ENCODE measurements at regions not wholly inside any gene's neighbourhood (a gene's known extent, or its start where the extent isn't known, plus 50 kb on each side); places are given as distances from the start of the nearest gene placed in this dataset.

- WGBS, 2 donors, result 90 to 94% methylated on average over 1 of the region's 1 CpG
- TF ChIP-seq POLR2A (IDR thresholded peaks at IDR 0.05) (no peak), CTCF (IDR thresholded peaks at IDR 0.05) (no peak)
- no peaks in the 10 kb centered on the region for H3K36me3 ChIP-seq
- H3K4me1 ChIP-seq, result no peaks in the 10 kb centered on the region
- H3K9me3 ChIP-seq, result no peaks in the 10 kb centered on the region
- H3K27me3 ChIP-seq, result no peaks in the 10 kb centered on the region
- DNase-seq, result no peak
- no peak overlapping the region for H3K4me3 ChIP-seq (replicated peaks in 1 of 3)
- no peak overlapping the region for H3K27ac ChIP-seq
- intact Hi-C loops (cut with DNase I), result no loop called here
Measured at GRCh38 chr13:105991131-105991530, 544.3 kb downstream of the EFNB2 start.

GRCh38 chr13:105990256-105990958, 545.1 kb downstream of the EFNB2 start:
- Histone ChIP-seq H3K9me3 (no peaks in the 10 kb centered on the region), H3K27me3 (no peaks in the 10 kb centered on the region), H3K27ac (no peak overlapping the region), H3K36me3 (no peaks in the 10 kb centered on the region), H3K4me3 (replicated peaks in 1 of 3) (no peak overlapping the region), H3K4me1 (no peaks in the 10 kb centered on the region)
- no peak for DNase-seq
- intact Hi-C loops (cut with DNase I), result no loop called here
- no peak for TF ChIP-seq CTCF (IDR thresholded peaks at IDR 0.05)
- no peak for TF ChIP-seq POLR2A (IDR thresholded peaks at IDR 0.05)
- 82 to 84% methylated on average over 4 of the region's 4 CpGs for WGBS, 2 donors

- H3K4me1 ChIP-seq, result no peaks in the 10 kb centered on the region
- no peaks in the 10 kb centered on the region for H3K9me3 ChIP-seq
- no peaks in the 10 kb centered on the region for H3K36me3 ChIP-seq
- intact Hi-C loops (cut with DNase I), result no loop called here
- no peak overlapping the region for H3K4me3 ChIP-seq (replicated peaks in 1 of 3)
- TF ChIP-seq CTCF (IDR thresholded peaks at IDR 0.05) (no peak), POLR2A (IDR thresholded peaks at IDR 0.05) (no peak)
- H3K27ac ChIP-seq, result no peak overlapping the region
- DNase-seq, result no peak
- 80 to 94% methylated on average over 9 to 11 of the region's 11 CpGs for WGBS, 2 donors
- H3K27me3 ChIP-seq, result no peaks in the 10 kb centered on the region
Measured at GRCh38 chr13:105984646-105985045, 550.8 kb downstream of the EFNB2 start.

- H3K4me1 ChIP-seq, result no peaks in the 10 kb centered on the region
- H3K4me3 ChIP-seq (replicated peaks in 1 of 3), result no peak overlapping the region
- no peaks in the 10 kb centered on the region for H3K9me3 ChIP-seq
- no peaks in the 10 kb centered on the region for H3K27me3 ChIP-seq
- no peak for DNase-seq
- 95 to 98% methylated on average over 3 of the region's 3 CpGs for WGBS, 2 donors
- no peak for TF ChIP-seq POLR2A (IDR thresholded peaks at IDR 0.05)
- intact Hi-C loops (cut with DNase I), result no loop called here
- H3K27ac ChIP-seq, result no peak overlapping the region
- H3K36me3 ChIP-seq, result no peaks in the 10 kb centered on the region
Measured at GRCh38 chr13:105984236-105984635, 551.2 kb downstream of the EFNB2 start.

GRCh38 chr13:105982219-105982930, 553.1 kb downstream of the EFNB2 start:
- H3K27me3 ChIP-seq, result no peaks in the 10 kb centered on the region
- no peak for DNase-seq
- H3K27ac ChIP-seq, result no peak overlapping the region
- H3K36me3 ChIP-seq, result no peaks in the 10 kb centered on the region
- H3K9me3 ChIP-seq, result no peaks in the 10 kb centered on the region
- intact Hi-C loops (cut with DNase I), result no loop called here
- 82 to 84% methylated on average over 11 of the region's 11 CpGs for WGBS, 2 donors
- no peaks in the 10 kb centered on the region for H3K4me1 ChIP-seq
- H3K4me3 ChIP-seq (replicated peaks in 1 of 3), result no peak overlapping the region
- TF ChIP-seq POLR2A (IDR thresholded peaks at IDR 0.05) (no peak), CTCF (IDR thresholded peaks at IDR 0.05) (no peak)

All from thyroid gland (tissue), 4 donors.